HepG2 (cell line): ENCODE measurements at regions not wholly inside any gene's neighbourhood (a gene's known extent, or its start where the extent isn't known, plus 50 kb on each side); places are given as distances from the start of the nearest gene placed in this dataset.

Experiments
- ARNTL ChIP-seq: sonication (generic); formaldehyde crosslinking; IDR thresholded peaks from 2 replicates; pipeline ENCODE4 v1.4.0; 2020; ENCODE audit warnings: mild to moderate bottlenecking, missing genetic modification reagents
- CBX5 ChIP-seq: sonication (generic); formaldehyde crosslinking; IDR thresholded peaks from 2 replicates; pipeline ENCODE4 v1.4.0; 2020; ENCODE audit warnings: missing genetic modification reagents, borderline replicate concordance
- HOXA3 ChIP-seq: sonication (generic); formaldehyde crosslinking; IDR thresholded peaks from 2 replicates; pipeline ENCODE4 v1.5.0; 2020; ENCODE audit warnings: missing genetic modification reagents
- ZFX ChIP-seq: sonication (generic); formaldehyde crosslinking; IDR thresholded peaks from 2 replicates; pipeline ENCODE4 v1.4.0; 2020; ENCODE audit warnings: mild to moderate bottlenecking, low read depth, missing genetic modification reagents, moderate library complexity

GRCh38 chr6:148251891-148252290 lies 90.7 kb upstream of the SASH1 start:
- TF ChIP-seq ZFX (CRISPR knock-in tag) (no peak), HOXA3 (CRISPR knock-in tag) (no peak), ARNTL (no peak), CBX5 (no peak)
